Thyroid gland (tissue), 4 donors: ENCODE measurements at regions not wholly inside any gene's neighbourhood (a gene's known extent, or its start where the extent isn't known, plus 50 kb on each side); places are given as distances from the start of the nearest gene placed in this dataset.

Experiments
- DNase-seq, 2 donors: peaks; one replicate each; pipeline ENCODE4 v3.0.0-alpha.2; 2019
- H3K27ac ChIP-seq, 3 donors: fragments of 200-600 bp; sonication (generic); 1 replicate in 2 of 3; 2 replicates in 1 of 3; pipeline ENCODE4 v1.5.1; 2016 to 2019; ENCODE audit warnings: mild to moderate bottlenecking in 1 of 3, moderate library complexity in 1 of 3
- H3K27me3 ChIP-seq: fragments of 200-600 bp; sonication (generic); one replicate; pipeline ENCODE4 v1.5.1; 2019
- H3K36me3 ChIP-seq, 2 donors: fragments of 200-600 bp; sonication (generic); one replicate each; pipeline ENCODE4 v1.5.1; 2016 to 2019
- H3K4me1 ChIP-seq, 2 donors: fragments of 200-600 bp; sonication (generic); one replicate each; pipeline ENCODE4 v1.5.1; 2017 to 2019
- H3K4me3 ChIP-seq, 3 donors: fragments of 200-600 bp; sonication (generic); replicated peaks in 1 of 3; 1 replicate in 2 of 3; 2 replicates in 1 of 3; pipeline ENCODE4 v1.5.1; 2016; ENCODE audit warnings: mild to moderate bottlenecking in 1 of 3
- H3K9me3 ChIP-seq: fragments of 200-600 bp; sonication (generic); one replicate; pipeline ENCODE4 v1.5.1; 2017
- CTCF ChIP-seq, 6 experiments: fragments of 200-600 bp in 3 of 6; fragments of 450-650 bp in 3 of 6; sonication (generic) in 3 of 6; IDR thresholded peaks; one replicate each; pipeline ENCODE4 v1.5.1; 2016 to 2019; ENCODE audit warnings: antibody characterized with exemption in 6 of 6, mild to moderate bottlenecking in 2 of 6, inconsistent platforms in 1 of 6, moderate library complexity in 1 of 6
- POLR2A ChIP-seq, 2 donors: fragments of 450-650 bp; IDR thresholded peaks; one replicate each; pipeline ENCODE4 v1.6.1; 2017; ENCODE audit warnings: antibody characterized with exemption in 2 of 2, mild to moderate bottlenecking in 2 of 2, moderate library complexity in 1 of 2
- WGBS, 2 donors: methylation state at CpG; one replicate each; pipeline ENCODE4 v1.1.5; 2017; 5-methylcytosine and 5-hydroxymethylcytosine counted together
- intact Hi-C: fragments of 100-400 bp; cut with DNase I; formaldehyde crosslinking; loops from one replicate; pipeline ENCODE4 v1.15.1; 2023

DNA sequence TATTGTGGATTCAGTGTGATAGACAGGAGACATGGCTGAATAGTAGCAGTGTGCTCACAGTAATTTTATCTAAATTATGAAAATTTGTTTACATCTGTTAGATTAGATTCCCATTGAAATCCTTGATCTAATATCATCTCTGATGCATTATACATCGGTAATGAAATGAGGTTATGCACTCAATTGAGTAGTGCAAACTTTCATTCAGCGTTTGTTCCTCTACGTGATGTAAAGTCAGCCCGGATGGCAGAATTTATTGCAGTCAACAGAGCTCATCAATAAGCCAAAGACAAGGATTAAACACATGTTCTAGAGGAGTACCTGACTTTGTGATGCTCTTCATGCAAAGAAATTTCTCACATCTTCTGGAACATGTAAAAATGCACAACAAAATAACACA lies 549.2 kb downstream of the GOLGA6L6 start:
- no peaks in the 10 kb centered on the region for H3K9me3 ChIP-seq
- no peak overlapping the region for H3K27ac ChIP-seq
- TF ChIP-seq CTCF (IDR thresholded peaks at IDR 0.05) (no peak), POLR2A (IDR thresholded peaks at IDR 0.05) (no peak)
- no peaks in the 10 kb centered on the region for H3K27me3 ChIP-seq
- H3K4me1 ChIP-seq: no peaks in the 10 kb centered on the region
- no peak overlapping the region for H3K4me3 ChIP-seq
- intact Hi-C loops: no loop called here
- no peak for DNase-seq
- no peaks in the 10 kb centered on the region for H3K36me3 ChIP-seq
- 75 to 77% methylated on average over 4 of the region's 4 CpGs for WGBS, 2 donors

DNA sequence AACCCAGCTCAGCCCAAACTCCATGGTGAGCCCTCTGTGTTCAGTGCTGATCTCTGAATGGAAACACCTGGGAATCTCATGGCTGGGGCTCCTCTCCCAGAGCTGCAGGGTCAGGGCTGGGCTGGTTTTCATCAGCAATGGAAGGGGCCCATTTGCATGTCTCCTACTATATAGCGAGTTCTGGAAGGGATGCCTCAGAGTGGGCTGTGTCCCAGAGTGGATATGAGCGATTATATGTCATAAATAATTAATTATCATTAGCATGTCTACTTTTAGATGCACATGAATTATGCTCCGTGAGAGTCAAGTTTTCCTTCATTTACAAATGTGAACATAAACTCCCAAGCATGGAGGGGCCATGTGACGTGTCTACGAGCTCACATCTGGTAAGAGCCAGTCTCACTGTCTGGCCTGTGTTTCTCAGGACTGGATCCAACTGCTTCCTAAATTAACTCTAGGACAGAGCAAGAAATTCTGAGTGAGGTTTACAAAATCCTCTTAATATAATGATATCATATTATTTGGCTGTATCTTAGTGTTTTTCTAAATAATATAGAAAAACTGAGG lies 553.4 kb downstream of the GOLGA6L6 start:
- Histone ChIP-seq H3K36me3 (no peaks in the 10 kb centered on the region), H3K4me1 (no peaks in the 10 kb centered on the region), H3K4me3 (no peak overlapping the region), H3K9me3 (no peaks in the 10 kb centered on the region), H3K27me3 (no peaks in the 10 kb centered on the region), H3K27ac (no peak overlapping the region)
- no peak for DNase-seq
- intact Hi-C loops: no loop called here
- 65 to 67% methylated on average over 5 of the region's 5 CpGs for WGBS, 2 donors
- TF ChIP-seq POLR2A (IDR thresholded peaks at IDR 0.05): no peak
- TF ChIP-seq CTCF (IDR thresholded peaks at IDR 0.05): no peak

GRCh38 chr15:19987389-19988048 lies 554.1 kb downstream of the GOLGA6L6 start:
- no peak for TF ChIP-seq CTCF (IDR thresholded peaks at IDR 0.05)
- TF ChIP-seq POLR2A (IDR thresholded peaks at IDR 0.05): no peak
- intact Hi-C loops: no loop called here
- no peaks in the 10 kb centered on the region for H3K36me3 ChIP-seq
- no peak overlapping the region for H3K27ac ChIP-seq
- no peak for DNase-seq
- no peaks in the 10 kb centered on the region for H3K27me3 ChIP-seq
- WGBS, 2 donors: 27 to 30% methylated on average over 13 of the region's 13 CpGs
- H3K4me1 ChIP-seq: no peaks in the 10 kb centered on the region
- H3K4me3 ChIP-seq: no peak overlapping the region
- no peaks in the 10 kb centered on the region for H3K9me3 ChIP-seq

DNA sequence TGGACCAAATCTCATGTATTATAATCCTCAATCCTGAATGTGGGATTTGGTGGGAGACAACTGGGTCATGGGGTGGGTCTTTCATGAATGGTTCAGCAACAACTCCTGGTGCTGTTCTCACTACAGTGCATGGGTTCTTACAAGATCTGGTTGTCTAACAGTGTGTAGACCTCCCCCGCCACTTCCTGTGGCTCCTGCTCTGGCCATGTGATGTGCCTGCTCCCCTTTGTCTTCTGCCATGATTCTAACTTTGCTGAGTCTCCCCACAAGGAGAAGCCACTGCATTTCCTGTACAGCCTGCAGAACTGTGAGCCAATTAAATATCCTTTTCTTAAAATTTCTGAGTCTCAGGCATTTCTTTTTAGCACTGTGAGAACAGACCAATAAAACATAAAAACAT lies 557.5 kb downstream of the GOLGA6L6 start:
- no peak for DNase-seq
- TF ChIP-seq POLR2A (IDR thresholded peaks at IDR 0.05) (no peak), CTCF (IDR thresholded peaks at IDR 0.05) (no peak)
- no peaks in the 10 kb centered on the region for H3K9me3 ChIP-seq
- H3K4me3 ChIP-seq: no peak overlapping the region
- no peaks in the 10 kb centered on the region for H3K36me3 ChIP-seq
- no peaks in the 10 kb centered on the region for H3K4me1 ChIP-seq
- 31 to 60% methylated on average over 1 of the region's 1 CpG for WGBS, 2 donors
- no peak overlapping the region for H3K27ac ChIP-seq
- intact Hi-C loops: no loop called here
- H3K27me3 ChIP-seq: no peaks in the 10 kb centered on the region

DNA sequence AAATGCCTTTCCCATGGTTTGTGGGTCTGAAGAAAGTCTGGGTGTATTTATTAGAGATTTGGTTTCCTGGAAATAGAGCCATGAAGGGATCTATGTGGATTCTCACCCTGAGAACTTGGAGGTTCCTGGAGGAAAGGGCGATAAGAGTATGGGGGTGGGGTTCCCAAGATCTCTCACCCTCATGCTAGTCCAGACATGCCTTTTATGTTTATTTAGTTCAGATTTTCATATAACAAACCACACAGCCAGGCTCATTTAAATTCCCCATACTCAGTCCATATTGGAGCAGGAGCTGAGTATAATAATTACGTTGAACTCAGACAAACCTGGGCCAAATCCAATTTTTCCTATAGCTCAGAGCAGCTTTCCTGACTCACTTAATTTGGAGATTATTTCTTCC lies 566.6 kb downstream of the GOLGA6L6 start:
- H3K9me3 ChIP-seq: no peaks in the 10 kb centered on the region
- H3K36me3 ChIP-seq: no peaks in the 10 kb centered on the region
- 72 to 80% methylated on average over 2 of the region's 2 CpGs for WGBS, 2 donors
- no peaks in the 10 kb centered on the region for H3K4me1 ChIP-seq
- no peaks in the 10 kb centered on the region for H3K27me3 ChIP-seq
- H3K4me3 ChIP-seq: no peak overlapping the region
- DNase-seq: no peak
- H3K27ac ChIP-seq: no peak overlapping the region
- TF ChIP-seq CTCF (IDR thresholded peaks at IDR 0.05) (no peak), POLR2A (IDR thresholded peaks at IDR 0.05) (no peak)
- intact Hi-C loops: no loop called here
